ENCODE measurements at regions not wholly inside any gene's neighbourhood (a gene's known extent, or its start where the extent isn't known, plus 50 kb on each side); places are given as distances from the start of the nearest gene placed in this dataset.

DNA sequence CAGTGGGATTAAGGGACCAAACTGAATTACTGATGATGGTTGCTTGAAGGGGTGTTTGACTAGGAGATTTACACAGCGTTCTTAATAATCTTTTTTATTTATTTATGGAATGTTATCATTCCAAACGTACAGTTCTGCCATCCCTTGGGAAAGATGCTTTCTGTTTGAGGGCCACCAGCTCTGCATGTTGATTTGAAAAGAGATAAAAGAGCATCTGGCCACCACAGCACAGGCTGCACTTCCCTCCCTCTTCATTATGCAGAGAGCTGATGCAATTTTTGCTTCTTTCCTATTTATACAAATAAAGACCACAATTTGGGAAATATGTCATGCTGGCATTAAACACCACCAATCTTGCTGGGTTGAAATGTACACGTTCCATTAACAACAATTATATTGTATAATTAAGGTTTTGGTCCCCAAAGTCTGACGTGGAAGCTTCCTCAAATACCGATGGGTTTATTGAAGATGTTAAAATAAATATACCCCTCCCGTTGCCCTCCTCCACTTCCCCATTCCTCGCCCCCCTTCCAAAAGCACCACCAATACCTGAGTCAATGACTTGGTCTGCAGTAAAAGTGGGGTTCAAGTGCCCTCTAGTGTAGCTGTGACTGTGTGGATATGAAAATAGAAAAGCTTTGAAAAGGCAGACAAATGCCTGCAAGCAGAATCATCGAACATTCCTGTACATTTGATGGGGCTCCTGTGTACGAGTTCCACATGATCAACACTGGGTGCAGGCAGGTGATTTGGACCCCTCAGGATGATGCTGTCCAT is 211.9 kb downstream of the HRH4 start:
- Mint-ChIP-seq H3K4me1 (peaks cover 0 to 11% of the 10 kb centered on the region in 2 experiments; a peak in 2 of 4 replicates), H3K36me3 (ENCODE audit: insufficient read depth in 1 of 3, low read depth in 3 of 3) (no peaks in the 10 kb centered on the region), H3K4me3 (no peak overlapping the region), H3K9me3 (no peaks in the 10 kb centered on the region), H3K27me3 (ENCODE audit: low read depth) (no peaks in the 10 kb centered on the region; the same call in 1 of the 2 replicates), H3K27ac (no peak overlapping the region; a peak in 1 of 7 replicates)
- no peak overlapping the region for H3K4ac ChIP-seq (ENCODE audit: low read depth, low read length)
- WGBS (ENCODE audit: extremely low coverage, insufficient read length, low lambda C conversion rate), result no CpG with 5 or more reads among the region's 9 CpGs
- no peak overlapping the region for H2BK5ac ChIP-seq (ENCODE audit: insufficient read length, low read length)
- no peak overlapping the region for H3K14ac ChIP-seq (ENCODE audit: insufficient read depth, low read length)
- no peak overlapping the region for H2BK20ac ChIP-seq (ENCODE audit: low read depth, low read length, poor library complexity, severe bottlenecking)
- TF ChIP-seq, protein P1, sequence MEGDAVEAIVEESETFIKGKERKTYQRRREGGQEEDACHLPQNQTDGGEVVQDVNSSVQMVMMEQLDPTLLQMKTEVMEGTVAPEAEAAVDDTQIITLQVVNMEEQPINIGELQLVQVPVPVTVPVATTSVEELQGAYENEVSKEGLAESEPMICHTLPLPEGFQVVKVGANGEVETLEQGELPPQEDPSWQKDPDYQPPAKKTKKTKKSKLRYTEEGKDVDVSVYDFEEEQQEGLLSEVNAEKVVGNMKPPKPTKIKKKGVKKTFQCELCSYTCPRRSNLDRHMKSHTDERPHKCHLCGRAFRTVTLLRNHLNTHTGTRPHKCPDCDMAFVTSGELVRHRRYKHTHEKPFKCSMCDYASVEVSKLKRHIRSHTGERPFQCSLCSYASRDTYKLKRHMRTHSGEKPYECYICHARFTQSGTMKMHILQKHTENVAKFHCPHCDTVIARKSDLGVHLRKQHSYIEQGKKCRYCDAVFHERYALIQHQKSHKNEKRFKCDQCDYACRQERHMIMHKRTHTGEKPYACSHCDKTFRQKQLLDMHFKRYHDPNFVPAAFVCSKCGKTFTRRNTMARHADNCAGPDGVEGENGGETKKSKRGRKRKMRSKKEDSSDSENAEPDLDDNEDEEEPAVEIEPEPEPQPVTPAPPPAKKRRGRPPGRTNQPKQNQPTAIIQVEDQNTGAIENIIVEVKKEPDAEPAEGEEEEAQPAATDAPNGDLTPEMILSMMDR (conservative IDR thresholded peaks at IDR 0.05), result peak; percentile 29; the same call in 2 of the 3 replicates
- no peak overlapping the region for H2BK120ac ChIP-seq (ENCODE audit: low read depth, low read length, poor library complexity, severe bottlenecking)
- no peak for DNase-seq
- H3K18ac ChIP-seq (ENCODE audit: insufficient read length, low read depth, low read length), result no peak overlapping the region
- no peaks in the 10 kb centered on the region for H3K4me1 ChIP-seq (ENCODE audit: insufficient read depth, low read length)
- H4K5ac ChIP-seq (ENCODE audit: insufficient read length, low read depth, low read length), result no peak overlapping the region
- no peak overlapping the region for H2BK15ac ChIP-seq (ENCODE audit: low read depth, low read length)
- H2AK5ac ChIP-seq (ENCODE audit: insufficient read length, low read length), result no peak overlapping the region
- H3T11ph ChIP-seq (ENCODE audit: low read length), result no peak overlapping the region
- H3K56ac ChIP-seq (ENCODE audit: insufficient read length, low read depth, low read length), result no peak overlapping the region
- H3K9me3 ChIP-seq (ENCODE audit: control insufficient read depth, low read depth, low read length), result no peaks in the 10 kb centered on the region
- H3K27ac ChIP-seq (ENCODE audit: insufficient read length, low read depth, low read length), result no peak overlapping the region
- no peak overlapping the region for H4K8ac ChIP-seq (replicated peaks; ENCODE audit: insufficient read length, low read depth, low read length)
- no peak overlapping the region for H3K4me2 ChIP-seq (ENCODE audit: insufficient read depth, insufficient read length, low read length)
- H3K23me2 ChIP-seq (ENCODE audit: insufficient read length, low read depth, low read length, poor library complexity, severe bottlenecking), result no peaks in the 10 kb centered on the region
- no peaks in the 10 kb centered on the region for H4K20me1 ChIP-seq (ENCODE audit: control insufficient read depth, insufficient read depth, insufficient read length)
- H3K9ac ChIP-seq (ENCODE audit: extremely low read depth, insufficient read length, low read length), result no peak overlapping the region
- H4K91ac ChIP-seq (ENCODE audit: insufficient read length, low read depth, low read length), result no peak overlapping the region
- H3K23ac ChIP-seq (ENCODE audit: insufficient read length, low read depth, low read length), result no peak overlapping the region
- no peak overlapping the region for H2AFZ ChIP-seq (ENCODE audit: low read length)
- H3K79me2 ChIP-seq (ENCODE audit: insufficient read depth, low read length), result no peaks in the 10 kb centered on the region
- H2BK12ac ChIP-seq (ENCODE audit: insufficient read length, low read depth, low read length), result no peak overlapping the region
- H3K79me1 ChIP-seq (ENCODE audit: insufficient read depth, low read depth, low read length, poor library complexity, severe bottlenecking), result no peaks in the 10 kb centered on the region
- no peaks in the 10 kb centered on the region for H3K27me3 ChIP-seq (ENCODE audit: insufficient read depth, low read length)
